HG02588 (cell line): ENCODE measurements at regions not wholly inside any gene's neighbourhood (a gene's known extent, or its start where the extent isn't known, plus 50 kb on each side); places are given as distances from the start of the nearest gene placed in this dataset.

ENCODE experiments used
- ATAC-seq: cut with Tn5 transposase; IDR thresholded peaks from one replicate; pipeline ENCODE4 v1.9.1; 2021; ENCODE audit warnings: mild to moderate bottlenecking, moderate library complexity; ENCODE audit not compliant: unreplicated experiment

- ATAC-seq = no peak
These were observed 572.9 kb upstream of the CDH6 start for GRCh38 chr5:30620481-30621085.

GRCh38 chr5:30608501-30608900 lies 585.0 kb upstream of the CDH6 start:
- no peak for ATAC-seq

- ATAC-seq = no peak
These were observed 586.1 kb upstream of the CDH6 start for GRCh38 chr5:30607301-30607894.

- no peak for ATAC-seq
These were observed 587.7 kb upstream of the CDH6 start for GRCh38 chr5:30605693-30606268.

- ATAC-seq = no peak
These were observed 588.7 kb upstream of the CDH6 start for GRCh38 chr5:30604648-30605262.

GRCh38 chr5:30600892-30601291 lies 592.6 kb upstream of the CDH6 start:
- no peak for ATAC-seq

- ATAC-seq = no peak
These were observed 596.9 kb upstream of the CDH6 start for GRCh38 chr5:30596495-30597064.

GRCh38 chr5:30594331-30594730 lies 599.2 kb upstream of the CDH6 start:
- no peak for ATAC-seq

- ATAC-seq = no peak
These were observed 600.7 kb upstream of the CDH6 start for GRCh38 chr5:30592833-30593232.

GRCh38 chr5:30581198-30581935 lies 612.1 kb upstream of the CDH6 start:
- no peak for ATAC-seq

- no peak for ATAC-seq
These were observed 618.7 kb upstream of the CDH6 start for GRCh38 chr5:30574761-30575160.

GRCh38 chr5:30572279-30572678 lies 621.2 kb upstream of the CDH6 start:
- ATAC-seq = no peak

GRCh38 chr5:30561771-30562170 lies 631.7 kb upstream of the CDH6 start:
- no peak for ATAC-seq

GRCh38 chr5:30551618-30552017 lies 641.9 kb upstream of the CDH6 start:
- ATAC-seq = no peak

GRCh38 chr5:30548580-30549305 lies 644.7 kb upstream of the CDH6 start:
- no peak for ATAC-seq

GRCh38 chr5:30540150-30540549 lies 653.3 kb upstream of the CDH6 start:
- ATAC-seq = no peak

GRCh38 chr5:30539004-30539634 lies 654.4 kb upstream of the CDH6 start:
- no peak for ATAC-seq

GRCh38 chr5:30525353-30525752 lies 668.1 kb upstream of the CDH6 start:
- ATAC-seq = no peak

GRCh38 chr5:30524428-30524827 lies 669.1 kb upstream of the CDH6 start:
- no peak for ATAC-seq

GRCh38 chr5:30523061-30523460 lies 670.4 kb upstream of the CDH6 start:
- no peak for ATAC-seq
